BJ (cell line): ENCODE measurements at regions not wholly inside any gene's neighbourhood (a gene's known extent, or its start where the extent isn't known, plus 50 kb on each side); places are given as distances from the start of the nearest gene placed in this dataset.

Experiments used
- CTCF ChIA-PET: fragments of 350-600 bp; formaldehyde crosslinking; extraction: SDS; loops from one replicate; lab custom pipeline; 2021; ENCODE audit warnings: antibody characterized with exemption, inconsistent platforms; lab: Yijun Ruan, JAX
- POLR2A ChIA-PET: fragments of 300-600 bp; sonication (Branson Sonifier 250); formaldehyde crosslinking; extraction: SDS; loops from one replicate; lab custom pipeline; 2021; ENCODE audit warnings: antibody characterized with exemption; lab: Charles Lee
- DNase-seq: peaks from one replicate; pipeline ENCODE4 v3.0.0-alpha.2; 2011; ENCODE audit warnings: low read depth
- H3K27me3 ChIP-seq: 2 replicates; pipeline ENCODE4 v1.6.0; 2011; ENCODE audit warnings: low read length; ENCODE audit not compliant: control insufficient read depth, insufficient read depth
- H3K36me3 ChIP-seq: 2 replicates; pipeline ENCODE4 v1.5.1; 2011; ENCODE audit warnings: low read length; ENCODE audit not compliant: control insufficient read depth, insufficient read depth
- H3K4me3 ChIP-seq: 2 replicates; pipeline ENCODE4 v1.5.1; 2011; ENCODE audit warnings: low read depth, mild to moderate bottlenecking, control low read depth, low read length
- TF ChIP-seq, protein P1 (sequence below): IDR thresholded peaks from 2 replicates; pipeline ENCODE4 v1.5.1; 2011; ENCODE audit warnings: low read depth, mild to moderate bottlenecking, control low read depth, inconsistent platforms, low read length, moderate library complexity; ENCODE audit not compliant: insufficient read depth

GRCh38 chr14:100654025-100654813, 67.0 kb upstream of the BEGAIN start:
- CTCF ChIA-PET = interaction anchor here (0.7 to 10.2 kb wide), 7 partner anchors 8 to 269 kb away, joined by 3 to 109 read pairs (median 3); no protein-coding TSS in a partner anchor
- POLR2A ChIA-PET = no interaction called here
- TF ChIP-seq, protein P1, sequence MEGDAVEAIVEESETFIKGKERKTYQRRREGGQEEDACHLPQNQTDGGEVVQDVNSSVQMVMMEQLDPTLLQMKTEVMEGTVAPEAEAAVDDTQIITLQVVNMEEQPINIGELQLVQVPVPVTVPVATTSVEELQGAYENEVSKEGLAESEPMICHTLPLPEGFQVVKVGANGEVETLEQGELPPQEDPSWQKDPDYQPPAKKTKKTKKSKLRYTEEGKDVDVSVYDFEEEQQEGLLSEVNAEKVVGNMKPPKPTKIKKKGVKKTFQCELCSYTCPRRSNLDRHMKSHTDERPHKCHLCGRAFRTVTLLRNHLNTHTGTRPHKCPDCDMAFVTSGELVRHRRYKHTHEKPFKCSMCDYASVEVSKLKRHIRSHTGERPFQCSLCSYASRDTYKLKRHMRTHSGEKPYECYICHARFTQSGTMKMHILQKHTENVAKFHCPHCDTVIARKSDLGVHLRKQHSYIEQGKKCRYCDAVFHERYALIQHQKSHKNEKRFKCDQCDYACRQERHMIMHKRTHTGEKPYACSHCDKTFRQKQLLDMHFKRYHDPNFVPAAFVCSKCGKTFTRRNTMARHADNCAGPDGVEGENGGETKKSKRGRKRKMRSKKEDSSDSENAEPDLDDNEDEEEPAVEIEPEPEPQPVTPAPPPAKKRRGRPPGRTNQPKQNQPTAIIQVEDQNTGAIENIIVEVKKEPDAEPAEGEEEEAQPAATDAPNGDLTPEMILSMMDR = no peak
- H3K36me3 ChIP-seq = no peaks in the 10 kb centered on the region
- peaks cover 14% of the 10 kb centered on the region for H3K27me3 ChIP-seq
- no peak for DNase-seq
- no peak overlapping the region for H3K4me3 ChIP-seq

- ChIA-PET CTCF (interaction anchor here (0.9 to 10.2 kb wide), 5 partner anchors 10 to 270 kb away, joined by 4 to 109 read pairs (median 7); no protein-coding TSS in a partner anchor), POLR2A (no interaction called here)
- TF ChIP-seq, protein P1 = peak; percentile 51
- Histone ChIP-seq H3K36me3 (no peaks in the 10 kb centered on the region), H3K27me3 (peaks cover 14% of the 10 kb centered on the region), H3K4me3 (no peak overlapping the region)
- no peak for DNase-seq
These were observed 67.9 kb upstream of the BEGAIN start for GRCh38 chr14:100654814-100655740.

- TF ChIP-seq, protein P1 = no peak
- Histone ChIP-seq H3K27me3 (peaks cover 14% of the 10 kb centered on the region), H3K36me3 (no peaks in the 10 kb centered on the region), H3K4me3 (no peak overlapping the region)
- no peak for DNase-seq
- ChIA-PET POLR2A (no interaction called here), CTCF (interaction anchor here (0.9 to 10.2 kb wide), 4 partner anchors 9 to 271 kb away, joined by 4 to 109 read pairs (median 6); no protein-coding TSS in a partner anchor)
These were observed 68.5 kb upstream of the BEGAIN start for GRCh38 chr14:100655741-100656085.

DNA sequence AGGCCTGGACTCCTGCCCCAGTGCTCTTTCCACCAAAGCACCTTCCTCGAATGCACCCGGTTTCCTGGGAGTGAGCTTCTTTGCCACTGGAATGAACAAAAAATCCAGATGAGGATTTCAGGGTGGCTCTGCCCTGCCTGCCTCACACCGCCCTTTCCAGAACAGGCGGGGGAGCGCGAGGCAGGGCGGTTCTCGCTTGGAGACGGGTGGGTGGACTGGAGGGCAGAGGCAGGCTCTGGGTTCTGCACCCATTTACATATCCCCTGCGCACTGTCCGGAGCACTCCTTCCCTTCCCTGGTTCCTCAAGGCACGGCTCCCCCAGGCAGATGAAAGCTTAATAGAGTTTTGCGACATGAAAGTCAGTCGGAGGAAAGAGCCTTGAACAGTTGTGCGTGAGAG, 69.7 kb upstream of the DLK1 start:
- no peak for DNase-seq
- CTCF ChIA-PET = interaction anchor here (0.8 to 10.2 kb wide), 5 partner anchors 10 to 272 kb away, joined by 3 to 109 read pairs (median 5); no protein-coding TSS in a partner anchor
- POLR2A ChIA-PET = interaction anchor here (0.7 kb wide), 1 partner anchor 9 kb away, joined by 3 read pairs; no protein-coding TSS in a partner anchor

More for the DNA sequence above, 69.7 kb upstream of the DLK1 start:
- no peaks in the 10 kb centered on the region for H3K36me3 ChIP-seq
- TF ChIP-seq, protein P1 = no peak
- no peak overlapping the region for H3K4me3 ChIP-seq
- peaks cover 10% of the 10 kb centered on the region for H3K27me3 ChIP-seq
